Tibial nerve (tissue), 4 donors: ENCODE measurements at regions not wholly inside any gene's neighbourhood (a gene's known extent, or its start where the extent isn't known, plus 50 kb on each side); places are given as distances from the start of the nearest gene placed in this dataset.

ENCODE experiments used
- DNase-seq, 2 donors: peaks; one replicate each; pipeline ENCODE4 v3.0.0-alpha.2; 2019; ENCODE audit warnings: low spot score in 2 of 2
- H3K27ac ChIP-seq, 4 donors: fragments of 200-600 bp; sonication (generic) in 3 of 4; one replicate each; pipeline ENCODE4 v1.5.1; 2017 to 2019; ENCODE audit warnings: mild to moderate bottlenecking in 1 of 4
- H3K27me3 ChIP-seq, 2 donors: fragments of 200-600 bp; sonication (generic) in 1 of 2; one replicate each; pipeline versions ENCODE4 v1.5.1 to v1.6.0; 2017 to 2019
- H3K36me3 ChIP-seq, 3 donors: fragments of 200-600 bp; sonication (generic); one replicate each; pipeline ENCODE4 v1.5.1; 2018 to 2019
- H3K4me1 ChIP-seq, 4 donors: fragments of 200-600 bp; sonication (generic) in 3 of 4; one replicate each; pipeline ENCODE4 v1.5.1; 2017 to 2019
- H3K4me3 ChIP-seq, 4 donors: fragments of 200-600 bp; sonication (generic) in 3 of 4; one replicate each; pipeline ENCODE4 v1.5.1; 2017 to 2019; ENCODE audit warnings: mild to moderate bottlenecking in 1 of 4, moderate library complexity in 1 of 4
- H3K9me3 ChIP-seq, 4 donors: fragments of 200-600 bp; sonication (generic) in 3 of 4; one replicate each; pipeline ENCODE4 v1.5.1; 2017 to 2019
- EP300 ChIP-seq, 2 donors: sonication (generic); formaldehyde crosslinking; IDR thresholded peaks; one replicate each; pipeline ENCODE4 v1.6.1; 2017; ENCODE audit warnings: antibody characterized with exemption in 2 of 2, mild to moderate bottlenecking in 1 of 2
- POLR2A ChIP-seq, 2 donors: fragments of 450-650 bp; IDR thresholded peaks; one replicate each; pipeline ENCODE4 v1.6.1; 2017; ENCODE audit warnings: antibody characterized with exemption in 2 of 2, mild to moderate bottlenecking in 2 of 2, moderate library complexity in 2 of 2
- WGBS, 2 donors: methylation state at CpG; one replicate each; pipeline ENCODE4 v1.1.5; 2018; 5-methylcytosine and 5-hydroxymethylcytosine counted together
- TF ChIP-seq, protein P1 (sequence below), 5 experiments: fragments of 200-600 bp in 3 of 5; fragments of 450-650 bp in 2 of 5; sonication (generic) in 3 of 5; IDR thresholded peaks; one replicate each; pipeline ENCODE4 v1.5.1; 2016 to 2019; ENCODE audit warnings: antibody characterized with exemption in 5 of 5, mild to moderate bottlenecking in 3 of 5, moderate library complexity in 2 of 5

GRCh38 chr7:79936281-79936983, 198.2 kb upstream of the GNAI1 start:
- no peak for TF ChIP-seq POLR2A (IDR thresholded peaks at IDR 0.05)
- TF ChIP-seq EP300 (IDR thresholded peaks at IDR 0.05) = no peak
- TF ChIP-seq, protein P1, sequence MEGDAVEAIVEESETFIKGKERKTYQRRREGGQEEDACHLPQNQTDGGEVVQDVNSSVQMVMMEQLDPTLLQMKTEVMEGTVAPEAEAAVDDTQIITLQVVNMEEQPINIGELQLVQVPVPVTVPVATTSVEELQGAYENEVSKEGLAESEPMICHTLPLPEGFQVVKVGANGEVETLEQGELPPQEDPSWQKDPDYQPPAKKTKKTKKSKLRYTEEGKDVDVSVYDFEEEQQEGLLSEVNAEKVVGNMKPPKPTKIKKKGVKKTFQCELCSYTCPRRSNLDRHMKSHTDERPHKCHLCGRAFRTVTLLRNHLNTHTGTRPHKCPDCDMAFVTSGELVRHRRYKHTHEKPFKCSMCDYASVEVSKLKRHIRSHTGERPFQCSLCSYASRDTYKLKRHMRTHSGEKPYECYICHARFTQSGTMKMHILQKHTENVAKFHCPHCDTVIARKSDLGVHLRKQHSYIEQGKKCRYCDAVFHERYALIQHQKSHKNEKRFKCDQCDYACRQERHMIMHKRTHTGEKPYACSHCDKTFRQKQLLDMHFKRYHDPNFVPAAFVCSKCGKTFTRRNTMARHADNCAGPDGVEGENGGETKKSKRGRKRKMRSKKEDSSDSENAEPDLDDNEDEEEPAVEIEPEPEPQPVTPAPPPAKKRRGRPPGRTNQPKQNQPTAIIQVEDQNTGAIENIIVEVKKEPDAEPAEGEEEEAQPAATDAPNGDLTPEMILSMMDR (IDR thresholded peaks at IDR 0.05) = no peak
- H3K27ac ChIP-seq = no peak overlapping the region
- no peak overlapping the region for H3K4me3 ChIP-seq
- 67 to 73% methylated on average over 3 of the region's 3 CpGs for WGBS, 2 donors
- no peaks in the 10 kb centered on the region for H3K9me3 ChIP-seq
- no peak for DNase-seq
- no peaks in the 10 kb centered on the region for H3K36me3 ChIP-seq
- H3K4me1 ChIP-seq = no peaks in the 10 kb centered on the region
- no peaks in the 10 kb centered on the region for H3K27me3 ChIP-seq

DNA sequence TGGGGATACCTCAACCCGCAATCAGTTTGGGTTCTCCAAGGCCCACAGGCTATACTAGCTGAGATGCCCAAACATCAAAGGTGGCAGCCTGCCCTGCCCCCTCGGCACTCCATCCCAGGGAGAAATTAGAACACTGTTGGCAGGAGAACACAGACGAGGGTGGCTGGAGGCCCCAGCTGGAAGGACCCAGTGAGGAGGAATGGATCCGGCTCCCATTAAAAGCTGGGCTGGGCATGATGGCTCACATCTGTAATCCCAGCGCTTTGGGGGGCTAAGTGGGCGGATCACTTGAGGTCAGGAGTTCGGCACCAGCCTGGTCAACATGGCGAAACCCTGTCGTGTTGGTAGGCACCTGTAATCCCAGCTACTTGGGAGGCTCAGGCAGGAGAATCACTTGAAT, 199.9 kb upstream of the GNAI1 start:
- Histone ChIP-seq H3K4me3 (no peak overlapping the region), H3K9me3 (no peaks in the 10 kb centered on the region), H3K4me1 (no peaks in the 10 kb centered on the region), H3K27ac (no peak overlapping the region), H3K36me3 (no peaks in the 10 kb centered on the region), H3K27me3 (no peaks in the 10 kb centered on the region)
- DNase-seq = no peak
- TF ChIP-seq, protein P1 (IDR thresholded peaks at IDR 0.05) = no peak
- TF ChIP-seq POLR2A (IDR thresholded peaks at IDR 0.05) = no peak
- no peak for TF ChIP-seq EP300 (IDR thresholded peaks at IDR 0.05)
- WGBS, 2 donors = 95 to 96% methylated on average over 9 of the region's 9 CpGs

GRCh38 chr7:79933144-79933543, 201.5 kb upstream of the GNAI1 start:
- no peak overlapping the region for H3K27ac ChIP-seq
- 63 to 73% methylated on average over 3 of the region's 3 CpGs for WGBS, 2 donors
- H3K36me3 ChIP-seq = no peaks in the 10 kb centered on the region
- DNase-seq = no peak
- TF ChIP-seq, protein P1 (IDR thresholded peaks at IDR 0.05) = no peak
- TF ChIP-seq EP300 (IDR thresholded peaks at IDR 0.05) (no peak), POLR2A (IDR thresholded peaks at IDR 0.05) (no peak)
- no peaks in the 10 kb centered on the region for H3K4me1 ChIP-seq
- H3K9me3 ChIP-seq = peaks cover 0 to 3% (median 0%) of the 10 kb centered on the region in 4 donors
- H3K4me3 ChIP-seq = no peak overlapping the region
- no peaks in the 10 kb centered on the region for H3K27me3 ChIP-seq

- Histone ChIP-seq H3K36me3 (no peaks in the 10 kb centered on the region), H3K4me3 (no peak overlapping the region), H3K27me3 (no peaks in the 10 kb centered on the region), H3K4me1 (no peaks in the 10 kb centered on the region), H3K27ac (no peak overlapping the region), H3K9me3 (peaks cover 0 to 3% (median 0%) of the 10 kb centered on the region in 4 donors)
- DNase-seq = no peak
- TF ChIP-seq EP300 (IDR thresholded peaks at IDR 0.05) (no peak), POLR2A (IDR thresholded peaks at IDR 0.05) (no peak)
- TF ChIP-seq, protein P1 (IDR thresholded peaks at IDR 0.05) = no peak
- WGBS, 2 donors = 89 to 97% methylated on average over 2 of the region's 2 CpGs
Measured at GRCh38 chr7:79930604-79931003, 204.0 kb upstream of the GNAI1 start.

- WGBS, 2 donors = 67 to 68% methylated on average over 3 of the region's 3 CpGs
- no peak overlapping the region for H3K4me3 ChIP-seq
- DNase-seq = no peak
Measured at GRCh38 chr7:79927116-79927515, 207.5 kb upstream of the GNAI1 start.

More at GRCh38 chr7:79927116-79927515, 207.5 kb upstream of the GNAI1 start:
- Histone ChIP-seq H3K36me3 (no peaks in the 10 kb centered on the region), H3K9me3 (peaks cover 0 to 8% (median 0%) of the 10 kb centered on the region in 4 donors), H3K4me1 (no peaks in the 10 kb centered on the region), H3K27ac (no peak overlapping the region), H3K27me3 (no peaks in the 10 kb centered on the region)
- no peak for TF ChIP-seq EP300 (IDR thresholded peaks at IDR 0.05)
- TF ChIP-seq, protein P1 (IDR thresholded peaks at IDR 0.05) = no peak
- no peak for TF ChIP-seq POLR2A (IDR thresholded peaks at IDR 0.05)
